AG09319 (cell line): ENCODE measurements at regions not wholly inside any gene's neighbourhood (a gene's known extent, or its start where the extent isn't known, plus 50 kb on each side); places are given as distances from the start of the nearest gene placed in this dataset.

Experiments used
- DNase-seq: peaks from one replicate; pipeline ENCODE4 v3.0.0-alpha.2; 2010; ENCODE audit warnings: low read depth; ENCODE audit errors: extremely low read depth
- TF ChIP-seq, protein P1 (sequence below): IDR thresholded peaks from 2 replicates; pipeline ENCODE4 v1.5.1; 2011; ENCODE audit warnings: low read depth, mild to moderate bottlenecking, inconsistent platforms, low read length, moderate library complexity

DNA sequence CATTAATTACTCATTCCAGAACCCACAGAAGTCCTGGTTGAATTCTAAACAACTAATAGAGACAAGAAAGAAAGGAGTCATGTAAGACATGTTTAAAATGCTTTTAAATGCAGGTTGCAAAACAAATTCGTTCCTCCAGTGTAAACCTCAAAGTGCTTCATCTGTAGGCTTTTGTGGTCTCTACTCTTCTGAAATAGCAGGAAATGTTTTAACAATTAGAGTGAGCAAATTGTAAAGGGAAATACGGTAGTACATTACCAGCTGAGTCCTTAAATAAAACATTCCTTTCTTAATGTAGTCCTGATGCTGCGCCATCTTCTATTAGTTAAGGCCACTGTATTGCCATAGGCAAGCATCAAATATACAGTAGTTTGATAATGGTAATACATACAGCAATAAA is 1934.2 kb upstream of the SEL1L start:
- no peak for DNase-seq
- TF ChIP-seq, protein P1, sequence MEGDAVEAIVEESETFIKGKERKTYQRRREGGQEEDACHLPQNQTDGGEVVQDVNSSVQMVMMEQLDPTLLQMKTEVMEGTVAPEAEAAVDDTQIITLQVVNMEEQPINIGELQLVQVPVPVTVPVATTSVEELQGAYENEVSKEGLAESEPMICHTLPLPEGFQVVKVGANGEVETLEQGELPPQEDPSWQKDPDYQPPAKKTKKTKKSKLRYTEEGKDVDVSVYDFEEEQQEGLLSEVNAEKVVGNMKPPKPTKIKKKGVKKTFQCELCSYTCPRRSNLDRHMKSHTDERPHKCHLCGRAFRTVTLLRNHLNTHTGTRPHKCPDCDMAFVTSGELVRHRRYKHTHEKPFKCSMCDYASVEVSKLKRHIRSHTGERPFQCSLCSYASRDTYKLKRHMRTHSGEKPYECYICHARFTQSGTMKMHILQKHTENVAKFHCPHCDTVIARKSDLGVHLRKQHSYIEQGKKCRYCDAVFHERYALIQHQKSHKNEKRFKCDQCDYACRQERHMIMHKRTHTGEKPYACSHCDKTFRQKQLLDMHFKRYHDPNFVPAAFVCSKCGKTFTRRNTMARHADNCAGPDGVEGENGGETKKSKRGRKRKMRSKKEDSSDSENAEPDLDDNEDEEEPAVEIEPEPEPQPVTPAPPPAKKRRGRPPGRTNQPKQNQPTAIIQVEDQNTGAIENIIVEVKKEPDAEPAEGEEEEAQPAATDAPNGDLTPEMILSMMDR: no peak

DNA sequence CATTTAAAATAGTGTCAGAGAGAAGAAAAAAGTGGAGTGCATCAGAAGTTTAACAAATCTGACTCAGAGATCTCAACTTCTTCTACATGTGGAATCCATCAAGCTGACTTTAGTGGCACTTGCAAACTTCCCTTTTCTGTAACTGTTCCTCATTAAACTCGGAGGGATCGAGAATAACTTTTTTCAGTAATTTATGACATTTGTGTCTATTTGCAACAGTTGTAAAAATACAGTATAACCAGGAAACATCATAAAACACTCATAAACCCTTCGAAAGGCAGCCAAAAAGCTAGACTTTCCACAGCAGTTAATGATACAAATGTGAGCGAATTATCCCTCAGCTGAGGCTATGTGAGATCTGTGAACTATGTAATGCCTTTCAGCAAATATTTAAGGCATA is 1936.8 kb upstream of the SEL1L start:
- no peak for DNase-seq
- TF ChIP-seq, protein P1: no peak

DNA sequence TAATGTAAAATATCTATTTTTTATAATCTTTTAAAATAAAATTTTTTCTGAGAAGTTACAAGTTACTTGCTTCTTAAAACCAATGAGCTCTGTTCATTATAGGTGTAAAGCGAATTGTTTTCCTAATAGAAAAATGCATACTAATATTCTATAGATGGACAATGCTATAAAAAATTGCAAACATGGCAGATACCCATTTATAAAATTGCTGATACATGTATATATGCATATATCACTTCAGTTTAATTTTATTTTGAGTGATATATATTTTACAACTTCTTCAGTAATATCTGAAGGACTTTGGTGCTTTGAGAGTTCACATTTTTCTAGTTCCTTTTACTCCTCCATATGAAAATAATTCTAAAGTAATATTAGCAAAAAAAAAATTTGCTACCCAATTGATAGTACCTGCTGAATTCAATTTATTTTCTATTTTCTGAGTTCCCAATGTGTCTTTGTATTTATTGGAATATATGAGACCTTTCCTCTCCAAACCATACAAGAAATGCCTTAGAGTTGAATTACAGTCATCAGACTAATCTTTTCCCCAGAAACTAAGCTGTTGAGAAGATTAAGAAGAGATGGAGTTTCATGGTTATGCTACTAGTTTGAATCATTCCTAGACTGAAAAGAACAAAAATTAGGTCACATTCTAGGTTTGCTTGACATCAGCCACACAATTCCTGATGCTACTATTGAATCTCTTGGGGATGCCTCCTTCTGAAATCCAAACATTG is 1937.5 kb upstream of the SEL1L start:
- no peak for DNase-seq
- TF ChIP-seq, protein P1: no peak

DNA sequence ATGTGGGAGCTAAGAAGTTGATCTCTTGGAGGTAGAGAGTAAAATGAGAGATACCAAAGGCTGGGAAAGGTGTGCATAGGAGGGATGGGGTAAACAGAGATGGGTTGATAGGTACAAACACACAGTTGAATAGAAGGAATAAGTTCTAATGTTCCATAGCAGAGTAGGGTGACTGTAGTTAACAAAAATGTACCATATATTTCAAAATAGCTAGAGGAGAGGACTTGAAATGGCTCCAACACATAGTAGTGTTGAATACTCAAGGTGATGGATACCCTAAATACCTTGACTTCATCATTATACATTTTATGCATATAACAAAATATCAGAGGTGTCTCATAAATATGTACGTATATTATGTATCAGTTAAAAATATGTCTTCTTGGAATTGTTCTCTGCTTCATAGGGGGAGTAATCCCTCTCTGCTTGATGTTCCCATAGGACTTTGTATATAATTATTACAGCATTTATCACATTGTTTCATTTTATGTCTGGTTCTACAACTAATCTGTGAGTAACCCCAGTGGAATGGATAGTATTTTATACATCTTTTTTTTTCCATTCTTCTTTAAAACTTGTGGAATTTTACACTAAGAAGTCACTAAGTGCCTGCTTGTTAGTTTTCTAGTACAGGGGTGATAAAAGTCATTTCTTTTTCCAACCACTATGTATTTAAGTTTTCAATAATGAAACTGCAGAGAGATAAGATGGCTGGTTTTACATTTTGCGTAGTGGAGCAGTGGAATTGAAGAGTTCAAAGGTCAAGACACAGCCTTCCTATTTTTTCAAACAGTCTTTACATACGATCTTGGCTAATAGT is 1940.0 kb upstream of the SEL1L start:
- TF ChIP-seq, protein P1: no peak

DNA sequence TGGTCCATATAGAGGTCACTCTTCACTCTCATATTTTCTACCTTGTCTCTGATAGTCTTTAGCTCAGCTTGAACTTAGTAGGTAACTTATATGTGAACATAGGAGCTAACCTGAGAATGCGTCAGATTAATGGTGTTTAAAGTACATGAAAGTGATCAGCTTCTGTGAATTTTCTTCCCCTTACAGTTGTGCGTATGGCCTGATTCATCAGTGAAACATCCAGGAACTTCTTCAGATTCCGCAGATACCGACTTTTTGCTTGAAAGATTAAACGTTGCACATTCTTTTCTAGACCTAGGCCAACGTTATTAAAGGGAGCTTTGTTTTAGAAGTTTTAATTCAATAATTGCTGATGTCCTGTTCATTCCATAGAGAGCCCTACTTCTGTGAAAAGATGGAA is 1945.1 kb upstream of the SEL1L start:
- no peak for DNase-seq
- TF ChIP-seq, protein P1: no peak

More for the DNA sequence above, 1940.0 kb upstream of the SEL1L start:
- DNase-seq: no peak

DNA sequence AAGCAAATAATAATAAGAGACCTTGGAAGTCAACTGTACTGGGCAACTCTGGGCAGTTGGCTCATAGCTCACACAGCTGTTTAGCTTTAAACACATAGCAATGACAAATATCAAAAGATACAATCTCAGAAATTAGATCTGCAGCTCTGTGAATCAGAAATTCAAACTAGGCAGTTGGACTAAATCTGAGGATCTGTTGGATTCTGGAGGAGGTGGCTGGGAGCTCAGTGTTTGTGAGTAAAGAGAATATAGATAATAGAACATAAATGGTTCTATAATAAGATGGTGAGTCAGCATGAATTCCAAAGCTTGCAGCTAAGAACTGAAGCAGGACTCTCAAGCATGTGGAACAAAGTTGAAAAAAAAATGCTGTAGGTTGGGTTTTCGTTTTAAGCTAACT is 1949.4 kb upstream of the SEL1L start:
- TF ChIP-seq, protein P1: no peak
- no peak for DNase-seq

DNA sequence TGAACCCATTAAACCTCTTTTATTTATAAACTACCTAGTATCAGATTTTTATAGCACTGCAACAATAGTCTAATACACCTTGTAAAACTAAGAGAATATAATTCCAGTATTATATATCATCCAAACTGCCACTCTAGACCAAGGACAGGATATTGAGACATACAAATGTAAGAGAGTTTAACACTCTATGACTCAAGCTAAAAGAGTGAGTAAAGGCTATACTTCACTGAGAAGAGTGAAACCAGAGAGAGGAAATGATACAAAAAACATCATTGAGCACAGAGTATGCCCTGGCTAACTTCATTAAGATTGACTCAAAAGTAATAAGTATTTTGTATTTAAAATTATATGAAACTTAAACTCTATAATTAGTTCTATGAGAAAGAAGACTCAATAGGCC is 1951.9 kb upstream of the SEL1L start:
- no peak for DNase-seq

More for the DNA sequence above, 1951.9 kb upstream of the SEL1L start:
- TF ChIP-seq, protein P1: no peak
